Adrenal gland (tissue), 5 donors: ENCODE measurements at regions not wholly inside any gene's neighbourhood (a gene's known extent, or its start where the extent isn't known, plus 50 kb on each side); places are given as distances from the start of the nearest gene placed in this dataset.

Experiments used
- CTCF ChIP-seq, 6 experiments: fragments of 450-650 bp in 4 of 6; fragments of 200-600 bp in 2 of 6; sonication (generic) in 1 of 6; IDR thresholded peaks; 1 replicate in 5 of 6; 2 replicates in 1 of 6; pipeline versions ENCODE4 v1.5.1 to v1.8.0; 2016 to 2021; ENCODE audit warnings: antibody characterized with exemption in 6 of 6, mild to moderate bottlenecking in 2 of 6, moderate library complexity in 1 of 6
- POLR2A ChIP-seq, 2 donors: fragments of 450-650 bp; IDR thresholded peaks; one replicate each; pipeline ENCODE4 v1.6.1; 2017; ENCODE audit warnings: antibody characterized with exemption in 2 of 2, mild to moderate bottlenecking in 2 of 2, moderate library complexity in 1 of 2
- donor health status: DM: no; HTN: no; CAD: no.

GRCh38 chr11:128304666-128305485, 282.5 kb downstream of the ETS1 start:
- no peak for TF ChIP-seq POLR2A (IDR thresholded peaks at IDR 0.05)
- TF ChIP-seq CTCF (IDR thresholded peaks at IDR 0.05), result no peak
